Superior temporal gyrus (tissue), 1 donor: ENCODE measurements at regions not wholly inside any gene's neighbourhood (a gene's known extent, or its start where the extent isn't known, plus 50 kb on each side); places are given as distances from the start of the nearest gene placed in this dataset.

Source experiments
- DNase-seq: peaks from one replicate; pipeline ENCODE4 v3.0.0-alpha.2; 2016; ENCODE audit errors: extremely low spot score

GRCh38 chr4:183763990-183764754 lies 105.1 kb downstream of the TRAPPC11 start:
- no peak for DNase-seq

- DNase-seq, result no peak
These were observed 106.3 kb downstream of the TRAPPC11 start for GRCh38 chr4:183765251-183765911.

- DNase-seq, result no peak
These were observed 107.0 kb downstream of the TRAPPC11 start for GRCh38 chr4:183766140-183766539.

GRCh38 chr4:183770906-183771305 lies 111.8 kb downstream of the TRAPPC11 start:
- DNase-seq, result no peak

- DNase-seq, result no peak
These were observed 113.3 kb downstream of the TRAPPC11 start for GRCh38 chr4:183772361-183772760.

- DNase-seq, result no peak
These were observed 114.7 kb downstream of the TRAPPC11 start for GRCh38 chr4:183773790-183774189.

- no peak for DNase-seq
These were observed 121.8 kb upstream of the STOX2 start for GRCh38 chr4:183783306-183783705.

GRCh38 chr4:183783991-183784553 lies 121.0 kb upstream of the STOX2 start:
- DNase-seq, result no peak

- no peak for DNase-seq
These were observed 116.7 kb upstream of the STOX2 start for GRCh38 chr4:183788308-183788905.

- no peak for DNase-seq
These were observed 115.5 kb upstream of the STOX2 start for GRCh38 chr4:183789657-183790056.

GRCh38 chr4:183790661-183791060 lies 114.4 kb upstream of the STOX2 start:
- no peak for DNase-seq

- no peak for DNase-seq
These were observed 108.1 kb upstream of the STOX2 start for GRCh38 chr4:183797011-183797444.

GRCh38 chr4:183797445-183798300 lies 107.4 kb upstream of the STOX2 start:
- DNase-seq, result no peak

- DNase-seq, result no peak
These were observed 106.5 kb upstream of the STOX2 start for GRCh38 chr4:183798301-183799253.

GRCh38 chr4:183801457-183802165 lies 103.5 kb upstream of the STOX2 start:
- DNase-seq, result no peak

- DNase-seq, result no peak
These were observed 98.8 kb upstream of the STOX2 start for GRCh38 chr4:183806341-183806740.

GRCh38 chr4:183807420-183808096 lies 97.5 kb upstream of the STOX2 start:
- DNase-seq, result no peak

- no peak for DNase-seq
These were observed 97.0 kb upstream of the STOX2 start for GRCh38 chr4:183808097-183808456.

- no peak for DNase-seq
These were observed 92.5 kb upstream of the STOX2 start for GRCh38 chr4:183812567-183812966.
